Ovary (tissue), 3 donors: ENCODE measurements at regions not wholly inside any gene's neighbourhood (a gene's known extent, or its start where the extent isn't known, plus 50 kb on each side); places are given as distances from the start of the nearest gene placed in this dataset.

ENCODE experiments used
- CTCF ChIP-seq, 3 donors: fragments of 450-650 bp in 2 of 3; fragments of 200-600 bp in 1 of 3; IDR thresholded peaks; one replicate each; pipeline versions ENCODE4 v1.5.1 to v1.8.0; 2016 to 2022; ENCODE audit warnings: antibody characterized with exemption in 3 of 3, mild to moderate bottlenecking in 1 of 3
- POLR2A ChIP-seq: fragments of 450-650 bp; IDR thresholded peaks from one replicate; pipeline ENCODE4 v1.6.1; 2017; ENCODE audit warnings: antibody characterized with exemption, mild to moderate bottlenecking, moderate library complexity
- donor health status: DM: no; HTN: no; CAD: no.

- TF ChIP-seq POLR2A (no peak), CTCF (IDR thresholded peaks at IDR 0.05) (no peak)
Observed at GRCh38 chr3:95327478-95327877, 1264.6 kb downstream of the NSUN3 start.
